ENCODE measurements at regions not wholly inside any gene's neighbourhood (a gene's known extent, or its start where the extent isn't known, plus 50 kb on each side); places are given as distances from the start of the nearest gene placed in this dataset.

DNA sequence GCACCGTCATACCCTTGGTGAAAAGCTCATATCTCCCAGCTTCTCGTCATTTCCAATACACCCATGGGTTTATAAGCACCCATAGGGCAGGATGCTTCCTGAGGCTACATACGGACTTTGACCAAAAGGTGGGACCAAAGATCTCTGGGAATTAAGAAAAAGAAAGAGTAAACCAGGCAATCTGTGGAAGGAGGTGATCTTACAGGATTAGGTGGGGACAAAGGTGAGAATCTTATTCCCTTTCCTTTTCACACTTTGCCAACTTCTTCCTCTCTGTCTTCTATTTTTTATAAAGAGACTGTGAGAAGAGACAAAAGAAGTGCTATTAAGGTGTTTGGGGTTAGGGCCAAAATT, 172.0 kb downstream of the DLEU7 start:
- no peak for TF ChIP-seq ZFP30 (CRISPR knock-in tag; IDR thresholded peaks at IDR 0.05)
- TF ChIP-seq, protein P1, sequence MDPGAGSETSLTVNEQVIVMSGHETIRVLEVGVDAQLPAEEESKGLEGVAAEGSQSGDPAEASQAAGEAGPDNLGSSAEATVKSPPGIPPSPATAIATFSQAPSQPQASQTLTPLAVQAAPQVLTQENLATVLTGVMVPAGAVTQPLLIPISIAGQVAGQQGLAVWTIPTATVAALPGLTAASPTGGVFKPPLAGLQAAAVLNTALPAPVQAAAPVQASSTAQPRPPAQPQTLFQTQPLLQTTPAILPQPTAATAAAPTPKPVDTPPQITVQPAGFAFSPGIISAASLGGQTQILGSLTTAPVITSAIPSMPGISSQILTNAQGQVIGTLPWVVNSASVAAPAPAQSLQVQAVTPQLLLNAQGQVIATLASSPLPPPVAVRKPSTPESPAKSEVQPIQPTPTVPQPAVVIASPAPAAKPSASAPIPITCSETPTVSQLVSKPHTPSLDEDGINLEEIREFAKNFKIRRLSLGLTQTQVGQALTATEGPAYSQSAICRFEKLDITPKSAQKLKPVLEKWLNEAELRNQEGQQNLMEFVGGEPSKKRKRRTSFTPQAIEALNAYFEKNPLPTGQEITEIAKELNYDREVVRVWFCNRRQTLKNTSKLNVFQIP (CRISPR knock-in tag; IDR thresholded peaks at IDR 0.05; ENCODE audit: borderline replicate concordance, low read depth), result no peak
- no peak for TF ChIP-seq ZFP3 (CRISPR knock-in tag; IDR thresholded peaks at IDR 0.05)
- no peak for TF ChIP-seq BACH2 (CRISPR knock-in tag; IDR thresholded peaks at IDR 0.05; ENCODE audit: borderline replicate concordance)
- no peak for TF ChIP-seq ZNF8 (CRISPR knock-in tag; IDR thresholded peaks at IDR 0.05)
- no peak for TF ChIP-seq SNAI2 (CRISPR knock-in tag; IDR thresholded peaks at IDR 0.05)
- TF ChIP-seq TCF4 (CRISPR knock-in tag; IDR thresholded peaks at IDR 0.05; ENCODE audit: borderline replicate concordance), result no peak
- no peak for TF ChIP-seq ZNF565 (CRISPR knock-in tag; conservative IDR thresholded peaks at IDR 0.05; ENCODE audit: low read depth)
- TF ChIP-seq, protein P2, sequence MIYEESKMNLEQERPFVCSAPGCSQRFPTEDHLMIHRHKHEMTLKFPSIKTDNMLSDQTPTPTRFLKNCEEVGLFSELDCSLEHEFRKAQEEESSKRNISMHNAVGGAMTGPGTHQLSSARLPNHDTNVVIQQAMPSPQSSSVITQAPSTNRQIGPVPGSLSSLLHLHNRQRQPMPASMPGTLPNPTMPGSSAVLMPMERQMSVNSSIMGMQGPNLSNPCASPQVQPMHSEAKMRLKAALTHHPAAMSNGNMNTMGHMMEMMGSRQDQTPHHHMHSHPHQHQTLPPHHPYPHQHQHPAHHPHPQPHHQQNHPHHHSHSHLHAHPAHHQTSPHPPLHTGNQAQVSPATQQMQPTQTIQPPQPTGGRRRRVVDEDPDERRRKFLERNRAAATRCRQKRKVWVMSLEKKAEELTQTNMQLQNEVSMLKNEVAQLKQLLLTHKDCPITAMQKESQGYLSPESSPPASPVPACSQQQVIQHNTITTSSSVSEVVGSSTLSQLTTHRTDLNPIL (CRISPR knock-in tag; IDR thresholded peaks at IDR 0.05; ENCODE audit: low read depth), result no peak

Data from SK-N-SH treated with all-trans-retinoic acid at 6 μM for 48 hours (cell line).